Epithelial cell of prostate (primary cell): ENCODE measurements at regions not wholly inside any gene's neighbourhood (a gene's known extent, or its start where the extent isn't known, plus 50 kb on each side); places are given as distances from the start of the nearest gene placed in this dataset.
A peak's percentile ranks its signal among the peaks of the same experiment; 100 is the strongest.

Source experiments
- DNase-seq: peaks from one replicate; pipeline ENCODE4 v3.0.0-alpha.2; 2011; ENCODE audit warnings: low read depth, low spot score
- H3K27ac ChIP-seq: fragments of 450-650 bp; 2 replicates; pipeline ENCODE4 v1.5.1; 2017; ENCODE audit warnings: mild to moderate bottlenecking

DNA sequence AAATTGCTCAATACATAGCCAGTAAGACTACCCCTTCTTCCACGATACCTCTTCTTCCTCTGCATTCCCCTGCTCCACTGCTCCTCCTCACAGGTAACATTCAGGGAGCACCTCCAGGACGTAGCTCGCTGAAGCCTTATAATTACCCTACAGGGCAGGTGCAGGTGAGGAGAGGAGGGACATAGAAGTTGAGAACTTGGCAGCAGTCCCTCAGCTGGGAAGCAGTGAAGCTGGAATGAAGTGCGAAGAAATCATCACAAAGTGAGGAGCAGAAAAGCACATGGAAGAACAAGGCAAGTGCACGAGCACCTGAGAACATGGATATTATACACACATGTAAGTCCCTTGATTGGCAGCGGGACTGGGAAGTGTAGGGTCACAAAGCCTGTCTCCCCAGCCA, 118.2 kb downstream of the HSD17B3 start:
- DNase-seq: no peak
- H3K27ac ChIP-seq: no peak overlapping the region

- no peak overlapping the region for H3K27ac ChIP-seq
These were observed 123.8 kb downstream of the HSD17B3 start for GRCh38 chr9:96178153-96178552.

DNA sequence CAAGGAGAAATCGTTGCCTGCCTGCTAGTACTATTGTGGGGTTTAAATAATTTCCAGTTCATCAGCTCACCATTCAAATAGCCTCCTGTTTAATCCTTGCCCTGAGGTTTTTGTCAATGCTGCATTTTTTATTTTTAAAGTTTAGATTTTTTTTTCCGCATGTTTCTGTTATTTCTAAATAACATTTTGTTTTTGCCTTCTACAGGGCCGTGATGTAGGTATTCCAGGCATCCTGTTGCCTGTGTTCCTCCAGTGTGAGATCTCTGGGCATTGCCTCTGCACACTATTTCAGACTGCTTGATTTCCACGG, 124.3 kb downstream of the HSD17B3 start:
- no peak for DNase-seq
- no peak overlapping the region for H3K27ac ChIP-seq

More at GRCh38 chr9:96178153-96178552, 123.8 kb downstream of the HSD17B3 start:
- no peak for DNase-seq

- no peak for DNase-seq
These were observed 124.8 kb downstream of the HSD17B3 start for GRCh38 chr9:96177005-96177718.

GRCh38 chr9:96175796-96176195, 126.2 kb downstream of the HSD17B3 start:
- H3K27ac ChIP-seq: no peak overlapping the region
- no peak for DNase-seq

More at GRCh38 chr9:96177005-96177718, 124.8 kb downstream of the HSD17B3 start:
- no peak overlapping the region for H3K27ac ChIP-seq

DNA sequence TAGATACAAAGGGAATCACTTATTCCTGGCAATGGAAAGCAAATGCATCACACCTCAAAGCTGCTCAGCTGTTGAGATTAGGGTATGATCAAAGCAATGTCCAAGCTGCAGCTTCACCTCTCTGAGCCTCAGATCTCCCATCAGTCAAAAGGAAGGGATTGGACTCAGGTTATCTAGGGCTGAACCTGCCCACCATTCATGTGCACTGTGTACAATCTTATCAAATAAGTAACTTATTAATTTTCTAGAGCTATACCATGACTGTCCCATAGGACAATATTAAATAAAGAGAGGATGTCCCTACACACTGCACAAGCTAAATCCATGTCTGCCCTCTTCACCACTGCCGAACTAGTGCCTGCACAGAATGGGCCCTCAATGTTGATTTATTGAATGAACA, 127.0 kb downstream of the HSD17B3 start:
- no peak for DNase-seq
- no peak overlapping the region for H3K27ac ChIP-seq

DNA sequence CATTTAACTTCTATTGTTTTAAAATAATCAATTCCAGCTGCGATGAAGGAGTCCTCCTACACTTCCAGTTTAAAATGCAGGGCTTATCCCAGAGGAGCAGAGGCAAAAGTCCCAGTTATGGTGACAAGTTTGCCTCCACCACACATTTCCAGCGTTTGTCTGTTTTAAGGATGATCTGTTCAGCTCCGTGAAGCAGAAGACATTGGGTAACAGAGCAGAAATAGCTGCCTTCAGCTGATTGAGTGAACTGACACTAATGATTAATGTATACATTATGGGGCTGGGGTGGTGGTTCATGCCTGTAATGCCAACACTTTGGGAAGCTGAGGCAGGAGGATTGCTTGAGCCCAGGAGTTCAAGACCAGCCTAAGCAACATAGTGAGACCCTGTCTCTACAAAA, 127.6 kb downstream of the HSD17B3 start:
- no peak overlapping the region for H3K27ac ChIP-seq
- DNase-seq: no peak

- no peak overlapping the region for H3K27ac ChIP-seq
- DNase-seq: no peak
These were observed 128.3 kb downstream of the HSD17B3 start for GRCh38 chr9:96173640-96174039.

- no peak overlapping the region for H3K27ac ChIP-seq
- peak; percentile 37 for DNase-seq
These were observed 129.2 kb downstream of the HSD17B3 start for GRCh38 chr9:96172797-96173196.

GRCh38 chr9:96171728-96172127, 130.2 kb downstream of the HSD17B3 start:
- no peak overlapping the region for H3K27ac ChIP-seq
- no peak for DNase-seq

DNA sequence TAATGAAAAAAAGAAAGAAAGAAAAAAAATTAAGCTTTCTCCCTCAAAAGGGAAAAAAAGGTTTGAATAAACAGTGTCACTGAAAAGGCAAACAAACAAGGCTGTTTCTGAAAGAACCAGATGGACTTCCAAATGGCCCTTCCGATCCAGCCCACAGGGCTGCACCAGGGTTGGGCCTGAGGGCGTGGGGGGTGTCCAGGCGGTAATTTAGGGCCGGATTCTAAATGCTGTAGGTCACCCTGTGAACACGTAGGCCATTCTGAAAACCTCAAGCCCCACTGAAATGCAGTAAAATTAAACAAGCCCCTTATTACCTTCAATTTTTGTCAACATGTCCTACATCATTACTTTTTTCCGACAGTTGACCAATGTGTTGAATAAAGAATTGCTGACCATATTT, 132.1 kb downstream of the HSD17B3 start:
- H3K27ac ChIP-seq: no peak overlapping the region
- no peak for DNase-seq

- H3K27ac ChIP-seq: peak overlapping the region; percentile 20
- no peak for DNase-seq
These were observed 132.5 kb downstream of the HSD17B3 start for GRCh38 chr9:96169484-96169883.

DNA sequence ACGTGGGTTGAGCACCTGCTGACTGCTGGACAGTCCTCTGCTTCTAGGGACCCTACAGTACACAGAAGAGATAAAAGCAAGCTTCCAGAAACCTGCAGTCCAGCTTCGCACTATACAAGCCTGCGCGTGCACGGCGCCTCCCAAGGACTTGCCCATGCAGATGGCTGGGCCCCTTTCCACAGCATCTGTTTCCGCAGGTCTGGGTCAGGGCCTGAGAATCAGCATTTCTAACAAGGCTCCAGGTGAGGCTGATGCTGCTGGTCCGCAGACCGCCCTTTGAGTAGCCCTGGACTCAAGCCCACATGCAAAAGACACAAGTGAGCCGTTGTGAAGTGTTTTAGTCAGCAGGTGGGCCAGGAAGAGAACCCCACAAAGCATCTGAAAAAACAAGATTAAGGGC, 133.1 kb downstream of the HSD17B3 start:
- peak overlapping the region; percentile 20 for H3K27ac ChIP-seq
- no peak for DNase-seq

DNA sequence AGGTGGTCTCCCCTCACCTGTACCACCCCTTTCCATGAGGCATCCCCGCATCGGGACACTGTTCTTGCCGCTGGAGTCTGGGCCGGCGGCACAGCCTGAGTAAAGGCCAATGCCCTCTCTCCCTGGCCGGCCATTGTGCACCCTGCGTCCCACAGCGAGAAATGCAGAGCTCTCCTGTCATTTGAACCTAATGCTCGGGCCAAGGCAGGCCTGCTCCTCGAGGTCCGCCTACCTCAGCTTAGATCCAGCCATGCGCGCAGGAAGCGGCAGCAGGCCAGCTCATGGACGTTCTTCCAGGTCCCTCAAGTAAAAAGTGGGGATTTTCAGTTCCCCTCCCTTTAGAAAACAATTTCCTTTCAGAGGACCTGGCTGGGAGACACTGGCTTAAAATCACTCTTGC, 135.0 kb downstream of the HSD17B3 start:
- no peak overlapping the region for H3K27ac ChIP-seq
- no peak for DNase-seq

DNA sequence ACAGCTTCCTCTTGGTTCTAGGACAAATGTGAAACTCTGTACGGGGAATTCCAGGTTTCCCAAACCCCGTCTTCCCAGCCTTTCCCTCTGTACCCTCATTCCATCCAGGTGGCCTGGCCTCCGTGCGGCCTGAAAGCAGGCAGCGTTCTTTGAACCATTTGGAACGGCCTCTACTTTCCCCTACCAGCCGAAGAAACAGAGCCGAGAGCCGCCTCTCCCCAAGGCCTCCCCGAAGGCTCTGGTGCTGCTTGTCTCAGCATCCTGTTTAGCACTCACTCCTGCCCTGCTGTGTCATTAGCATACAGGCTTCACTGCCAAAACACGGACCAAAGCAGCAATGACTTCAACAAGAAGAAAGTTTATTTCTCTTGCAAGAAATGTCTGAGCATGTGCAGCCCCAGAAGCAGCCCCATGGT, 137.7 kb downstream of the HSD17B3 start:
- no peak overlapping the region for H3K27ac ChIP-seq
- DNase-seq: no peak

DNA sequence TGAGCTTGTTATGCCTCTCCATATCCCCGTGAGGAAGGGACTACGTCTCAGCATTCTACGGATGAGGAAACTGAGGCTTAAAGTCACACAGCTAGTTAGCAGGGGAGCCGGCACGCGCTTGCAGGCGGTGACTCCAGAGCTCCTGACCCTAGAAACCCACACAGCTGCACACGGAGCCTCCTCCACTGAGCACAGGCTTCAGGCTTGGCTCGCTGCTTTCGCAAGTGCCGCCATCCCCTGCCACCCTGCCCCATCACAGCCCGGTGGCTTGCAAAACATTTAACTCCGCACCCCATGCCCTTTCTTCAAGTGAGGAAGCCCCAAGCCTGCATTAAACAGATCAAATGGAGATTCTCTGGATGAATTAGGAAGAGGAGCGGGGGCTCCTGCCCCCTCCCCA, 138.3 kb downstream of the HSD17B3 start:
- no peak overlapping the region for H3K27ac ChIP-seq
- DNase-seq: no peak

DNA sequence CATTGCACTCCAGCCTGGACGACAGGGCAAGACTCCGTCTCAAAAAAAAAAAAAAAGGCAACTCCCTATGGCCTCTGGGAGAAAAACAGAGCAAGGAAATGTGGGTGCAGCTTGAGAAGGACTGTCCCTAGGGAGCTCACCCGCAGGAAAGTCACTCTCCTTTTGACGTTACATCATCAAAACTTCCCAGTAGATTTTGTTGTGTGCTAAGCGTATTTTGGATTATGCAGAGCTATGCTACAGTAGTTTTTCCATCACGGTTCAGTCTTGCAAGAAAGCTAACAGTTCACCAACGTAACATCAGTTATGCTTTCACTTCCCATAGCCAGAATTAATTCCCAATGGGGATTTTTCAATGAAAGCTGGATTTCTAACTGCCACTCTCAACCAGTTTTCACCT, 138.8 kb downstream of the HSD17B3 start:
- DNase-seq: no peak
- no peak overlapping the region for H3K27ac ChIP-seq

- no peak for DNase-seq
- H3K27ac ChIP-seq: no peak overlapping the region
These were observed 140.2 kb downstream of the HSD17B3 start for GRCh38 chr9:96161819-96162218.

- no peak for DNase-seq
- no peak overlapping the region for H3K27ac ChIP-seq
These were observed 141.1 kb downstream of the HSD17B3 start for GRCh38 chr9:96160866-96161265.

DNA sequence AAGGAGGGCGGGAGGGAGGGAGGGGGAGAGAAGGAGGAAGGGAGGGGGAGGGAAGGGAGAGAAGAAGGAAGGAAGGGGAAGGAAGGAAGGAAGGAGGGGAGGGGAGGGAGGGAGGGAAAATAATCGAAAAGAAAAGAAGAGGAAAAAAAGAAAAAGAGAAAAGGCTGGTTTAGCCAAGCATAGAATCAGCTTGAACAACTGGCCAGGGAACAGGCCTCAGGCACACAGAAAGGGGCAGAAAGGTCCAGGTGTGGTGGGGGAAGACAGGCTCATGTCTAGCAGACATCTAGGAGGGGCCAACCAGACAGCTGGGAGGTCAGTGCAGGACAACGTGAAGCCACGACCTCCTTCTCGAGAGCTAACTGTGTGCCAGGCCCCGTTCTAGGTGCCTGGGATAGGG, 141.8 kb downstream of the HSD17B3 start:
- DNase-seq: no peak
- no peak overlapping the region for H3K27ac ChIP-seq

- no peak overlapping the region for H3K27ac ChIP-seq
- DNase-seq: no peak
These were observed 142.4 kb downstream of the HSD17B3 start for GRCh38 chr9:96159596-96159995.

- no peak for DNase-seq
- no peak overlapping the region for H3K27ac ChIP-seq
These were observed 142.9 kb downstream of the HSD17B3 start for GRCh38 chr9:96158909-96159575.
